ENCODE measurements at regions not wholly inside any gene's neighbourhood (a gene's known extent, or its start where the extent isn't known, plus 50 kb on each side); places are given as distances from the start of the nearest gene placed in this dataset.

- Histone ChIP-seq H3K4me3 (ENCODE audit: low read length) (no peak overlapping the region), H3K36me3 (ENCODE audit: control insufficient read depth, insufficient read depth, low read length) (no peaks in the 10 kb centered on the region), H3K27ac (ENCODE audit: low read length) (no peak overlapping the region), H3K4me1 (ENCODE audit: control insufficient read depth, insufficient read depth, low read length) (no peaks in the 10 kb centered on the region), H3K9me3 (ENCODE audit: control insufficient read depth, insufficient read depth, low read length) (no peaks in the 10 kb centered on the region), H3K27me3 (ENCODE audit: control insufficient read depth, insufficient read depth, low read length) (no peaks in the 10 kb centered on the region)
- no CpG with 5 or more reads among the region's 4 CpGs for WGBS (ENCODE audit: insufficient coverage, insufficient read length)
- DNase-seq (ENCODE audit: low read depth, low spot score), result no peak
Measured at GRCh38 chr13:84491952-84492351, 609.7 kb upstream of the SLITRK1 start.

DNA sequence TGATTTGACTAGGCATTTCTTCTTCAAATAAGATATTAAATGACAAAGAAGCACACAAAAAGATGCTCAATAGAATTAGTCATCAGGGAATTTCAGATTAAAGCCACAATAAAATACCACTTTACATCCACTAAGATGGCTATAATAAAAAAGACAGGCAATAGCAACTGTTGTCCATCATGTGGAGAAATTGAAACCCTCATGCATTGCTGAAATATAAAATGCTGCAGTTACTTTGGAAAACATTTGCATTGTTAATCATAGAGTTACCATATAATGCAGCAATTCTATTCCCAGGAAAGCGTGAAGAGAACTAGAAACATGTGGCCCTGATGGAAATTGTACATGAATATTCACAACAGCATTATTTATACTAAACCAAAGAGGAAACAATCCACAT is 605.5 kb upstream of the SLITRK1 start:
- no peak for DNase-seq (ENCODE audit: low read depth, low spot score)
- Histone ChIP-seq H3K4me3 (ENCODE audit: low read length) (no peak overlapping the region), H3K36me3 (ENCODE audit: control insufficient read depth, insufficient read depth, low read length) (no peaks in the 10 kb centered on the region), H3K4me1 (ENCODE audit: control insufficient read depth, insufficient read depth, low read length) (no peaks in the 10 kb centered on the region), H3K27ac (ENCODE audit: low read length) (no peak overlapping the region), H3K27me3 (ENCODE audit: control insufficient read depth, insufficient read depth, low read length) (no peaks in the 10 kb centered on the region), H3K9me3 (ENCODE audit: control insufficient read depth, insufficient read depth, low read length) (no peaks in the 10 kb centered on the region)
- no CpG with 5 or more reads among the region's 1 CpG for WGBS (ENCODE audit: insufficient coverage, insufficient read length)

GRCh38 chr13:84481958-84482357 is 599.7 kb upstream of the SLITRK1 start:
- no peak for DNase-seq (ENCODE audit: low read depth, low spot score)
- WGBS (ENCODE audit: insufficient coverage, insufficient read length), result no CpG with 5 or more reads among the region's 1 CpG
- H3K36me3 ChIP-seq (ENCODE audit: control insufficient read depth, insufficient read depth, low read length), result no peaks in the 10 kb centered on the region
- H3K9me3 ChIP-seq (ENCODE audit: control insufficient read depth, insufficient read depth, low read length), result no peaks in the 10 kb centered on the region
- no peak overlapping the region for H3K4me3 ChIP-seq (ENCODE audit: low read length)
- H3K4me1 ChIP-seq (ENCODE audit: control insufficient read depth, insufficient read depth, low read length), result no peaks in the 10 kb centered on the region
- H3K27ac ChIP-seq (ENCODE audit: low read length), result no peak overlapping the region
- H3K27me3 ChIP-seq (ENCODE audit: control insufficient read depth, insufficient read depth, low read length), result no peaks in the 10 kb centered on the region

DNA sequence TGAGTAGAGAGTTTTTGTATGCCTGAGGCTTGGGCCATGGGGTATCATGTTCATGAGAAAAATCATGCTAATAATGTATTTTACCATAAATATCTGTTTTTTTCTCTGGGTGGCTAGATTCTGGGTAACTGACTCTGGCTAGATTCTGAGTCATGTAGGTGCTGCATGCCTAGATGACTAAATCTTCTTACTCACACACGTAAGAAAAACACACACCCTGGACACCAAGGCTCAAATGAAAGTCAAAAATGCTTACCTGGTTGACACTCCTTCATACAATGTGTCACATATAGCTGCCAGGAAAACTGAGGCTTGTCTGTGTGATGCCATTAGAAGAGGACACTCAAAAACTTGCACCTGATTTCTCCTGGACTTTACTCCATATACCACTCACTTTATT is 597.4 kb upstream of the SLITRK1 start:
- DNase-seq (ENCODE audit: low read depth, low spot score), result no peak
- Histone ChIP-seq H3K27me3 (ENCODE audit: control insufficient read depth, insufficient read depth, low read length) (no peaks in the 10 kb centered on the region), H3K27ac (ENCODE audit: low read length) (no peak overlapping the region), H3K4me1 (ENCODE audit: control insufficient read depth, insufficient read depth, low read length) (no peaks in the 10 kb centered on the region), H3K9me3 (ENCODE audit: control insufficient read depth, insufficient read depth, low read length) (no peaks in the 10 kb centered on the region), H3K4me3 (ENCODE audit: low read length) (no peak overlapping the region), H3K36me3 (ENCODE audit: control insufficient read depth, insufficient read depth, low read length) (no peaks in the 10 kb centered on the region)
- WGBS (ENCODE audit: insufficient coverage, insufficient read length), result no CpG with 5 or more reads among the region's 1 CpG

DNA sequence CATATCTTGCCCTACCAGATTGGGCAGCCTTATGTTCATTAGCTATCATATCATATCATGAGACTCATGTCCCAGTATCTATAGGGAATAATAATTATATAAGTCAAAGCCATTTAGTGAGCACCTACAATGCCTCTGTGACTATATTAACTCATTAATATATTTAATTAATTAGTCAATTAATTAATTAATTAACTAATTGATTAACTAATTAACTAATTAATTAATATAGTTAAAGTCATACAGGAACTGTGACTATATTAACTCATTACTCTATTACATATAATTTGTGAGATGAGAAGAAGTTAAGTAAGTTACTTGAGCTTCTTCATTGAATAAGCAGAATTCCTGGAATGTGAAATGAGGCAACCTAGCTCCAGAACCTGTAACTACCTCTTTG is 588.3 kb upstream of the SLITRK1 start:
- no peak for DNase-seq (ENCODE audit: low read depth, low spot score)
- no peak overlapping the region for H3K27ac ChIP-seq (ENCODE audit: low read length)
- no peak overlapping the region for H3K4me3 ChIP-seq (ENCODE audit: low read length)
- no peaks in the 10 kb centered on the region for H3K27me3 ChIP-seq (ENCODE audit: control insufficient read depth, insufficient read depth, low read length)
- no peaks in the 10 kb centered on the region for H3K9me3 ChIP-seq (ENCODE audit: control insufficient read depth, insufficient read depth, low read length)
- no peaks in the 10 kb centered on the region for H3K36me3 ChIP-seq (ENCODE audit: control insufficient read depth, insufficient read depth, low read length)
- no peaks in the 10 kb centered on the region for H3K4me1 ChIP-seq (ENCODE audit: control insufficient read depth, insufficient read depth, low read length)

- Histone ChIP-seq H3K36me3 (ENCODE audit: control insufficient read depth, insufficient read depth, low read length) (no peaks in the 10 kb centered on the region), H3K27me3 (ENCODE audit: control insufficient read depth, insufficient read depth, low read length) (no peaks in the 10 kb centered on the region), H3K4me1 (ENCODE audit: control insufficient read depth, insufficient read depth, low read length) (no peaks in the 10 kb centered on the region), H3K27ac (ENCODE audit: low read length) (no peak overlapping the region), H3K9me3 (ENCODE audit: control insufficient read depth, insufficient read depth, low read length) (no peaks in the 10 kb centered on the region), H3K4me3 (ENCODE audit: low read length) (no peak overlapping the region)
- DNase-seq (ENCODE audit: low read depth, low spot score), result no peak
Measured at GRCh38 chr13:84466461-84466860, 584.2 kb upstream of the SLITRK1 start.

DNA sequence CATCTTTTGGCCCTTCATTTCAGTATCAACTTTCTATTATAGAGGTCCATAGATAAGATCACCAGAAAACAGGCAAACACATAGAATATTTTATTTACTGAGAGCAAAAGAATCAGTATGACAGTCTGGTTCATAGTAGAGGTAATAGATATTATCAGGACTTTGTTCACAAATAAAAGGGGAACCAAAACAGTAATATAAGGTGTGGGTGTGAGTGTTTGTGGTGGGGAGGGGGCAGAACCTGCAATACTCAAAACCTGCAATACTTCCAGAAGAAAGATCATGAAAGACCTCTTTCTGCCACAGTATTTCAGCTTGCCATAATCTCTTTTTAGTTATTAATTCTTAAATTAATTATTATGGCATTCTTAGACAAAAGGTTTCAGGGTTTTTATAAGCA is 578.7 kb upstream of the SLITRK1 start:
- Histone ChIP-seq H3K27me3 (ENCODE audit: control insufficient read depth, insufficient read depth, low read length) (no peaks in the 10 kb centered on the region), H3K4me3 (ENCODE audit: low read length) (no peak overlapping the region), H3K9me3 (ENCODE audit: control insufficient read depth, insufficient read depth, low read length) (no peaks in the 10 kb centered on the region), H3K27ac (ENCODE audit: low read length) (no peak overlapping the region), H3K36me3 (ENCODE audit: control insufficient read depth, insufficient read depth, low read length) (no peaks in the 10 kb centered on the region), H3K4me1 (ENCODE audit: control insufficient read depth, insufficient read depth, low read length) (no peaks in the 10 kb centered on the region)
- no peak for DNase-seq (ENCODE audit: low read depth, low spot score)

DNA sequence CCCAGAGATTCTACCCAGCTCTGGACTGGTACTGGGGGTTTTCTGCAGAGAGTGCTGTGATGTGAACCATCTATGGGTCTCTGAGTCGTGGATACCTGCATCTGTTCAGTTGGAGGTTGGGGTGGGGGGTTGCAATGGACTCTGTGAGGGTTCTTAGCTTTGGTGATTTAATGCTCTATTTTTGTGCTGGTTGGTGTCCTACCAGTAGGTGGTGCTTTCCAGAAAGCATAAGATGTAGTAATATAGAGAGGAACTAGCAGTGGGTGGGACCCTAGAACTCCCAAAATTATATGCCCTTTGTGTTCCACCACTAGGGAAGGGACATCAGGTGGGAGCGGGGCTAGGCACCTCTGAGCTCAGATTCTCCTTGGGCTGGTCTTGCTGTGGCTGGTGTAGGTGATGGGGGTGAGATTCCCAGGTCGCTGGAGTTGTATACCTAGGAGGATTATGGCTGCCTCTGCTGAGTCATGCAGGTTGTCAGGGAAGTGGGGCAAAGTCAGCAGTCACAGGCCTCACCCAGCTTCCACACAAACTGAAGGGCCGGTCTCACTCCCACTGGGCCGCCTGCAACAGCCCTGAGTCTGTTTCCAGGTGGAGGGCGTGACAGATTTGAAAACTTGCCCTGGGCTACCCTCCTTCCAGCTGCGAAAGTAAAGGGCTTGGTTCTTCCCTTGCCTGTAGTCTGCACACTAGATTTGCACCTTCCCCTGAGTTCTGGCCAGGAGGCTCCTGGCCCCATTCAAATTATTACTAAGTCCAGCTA is 573.0 kb upstream of the SLITRK1 start:
- no CpG with 5 or more reads among the region's 7 CpGs for WGBS (ENCODE audit: insufficient coverage, insufficient read length)

DNA sequence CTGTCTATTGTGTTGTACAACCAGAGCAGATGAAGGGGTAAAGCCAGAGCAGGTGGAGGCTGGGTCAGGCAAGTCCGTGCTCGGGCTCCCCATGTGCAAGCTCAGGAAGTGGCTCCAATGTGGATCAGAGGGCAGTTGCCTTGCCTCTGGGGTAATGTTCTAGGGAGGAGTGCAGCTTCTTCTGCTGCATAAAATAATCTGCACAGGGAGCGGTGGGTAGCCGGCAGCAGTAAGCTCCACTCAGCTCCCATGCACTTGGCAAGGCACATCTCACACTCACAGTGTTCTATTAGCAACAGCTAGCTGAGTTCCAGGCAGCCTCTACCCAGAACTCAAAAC is 565.3 kb upstream of the SLITRK1 start:
- no peaks in the 10 kb centered on the region for H3K9me3 ChIP-seq (ENCODE audit: control insufficient read depth, insufficient read depth, low read length)
- H3K27ac ChIP-seq (ENCODE audit: low read length), result no peak overlapping the region
- no peak overlapping the region for H3K4me3 ChIP-seq (ENCODE audit: low read length)
- no peaks in the 10 kb centered on the region; the same call in 1 of the 2 replicates for H3K27me3 ChIP-seq (ENCODE audit: control insufficient read depth, insufficient read depth, low read length)
- no CpG with 5 or more reads among the region's 4 CpGs for WGBS (ENCODE audit: insufficient coverage, insufficient read length)
- H3K4me1 ChIP-seq (ENCODE audit: control insufficient read depth, insufficient read depth, low read length), result no peaks in the 10 kb centered on the region
- DNase-seq (ENCODE audit: low read depth, low spot score), result no peak
- H3K36me3 ChIP-seq (ENCODE audit: control insufficient read depth, insufficient read depth, low read length), result no peaks in the 10 kb centered on the region

More for the DNA sequence above, 573.0 kb upstream of the SLITRK1 start:
- Histone ChIP-seq H3K4me3 (ENCODE audit: low read length) (no peak overlapping the region), H3K9me3 (ENCODE audit: control insufficient read depth, insufficient read depth, low read length) (no peaks in the 10 kb centered on the region), H3K4me1 (ENCODE audit: control insufficient read depth, insufficient read depth, low read length) (no peaks in the 10 kb centered on the region), H3K27ac (ENCODE audit: low read length) (no peak overlapping the region), H3K27me3 (ENCODE audit: control insufficient read depth, insufficient read depth, low read length) (no peaks in the 10 kb centered on the region), H3K36me3 (ENCODE audit: control insufficient read depth, insufficient read depth, low read length) (no peaks in the 10 kb centered on the region)
- DNase-seq (ENCODE audit: low read depth, low spot score), result no peak

DNA sequence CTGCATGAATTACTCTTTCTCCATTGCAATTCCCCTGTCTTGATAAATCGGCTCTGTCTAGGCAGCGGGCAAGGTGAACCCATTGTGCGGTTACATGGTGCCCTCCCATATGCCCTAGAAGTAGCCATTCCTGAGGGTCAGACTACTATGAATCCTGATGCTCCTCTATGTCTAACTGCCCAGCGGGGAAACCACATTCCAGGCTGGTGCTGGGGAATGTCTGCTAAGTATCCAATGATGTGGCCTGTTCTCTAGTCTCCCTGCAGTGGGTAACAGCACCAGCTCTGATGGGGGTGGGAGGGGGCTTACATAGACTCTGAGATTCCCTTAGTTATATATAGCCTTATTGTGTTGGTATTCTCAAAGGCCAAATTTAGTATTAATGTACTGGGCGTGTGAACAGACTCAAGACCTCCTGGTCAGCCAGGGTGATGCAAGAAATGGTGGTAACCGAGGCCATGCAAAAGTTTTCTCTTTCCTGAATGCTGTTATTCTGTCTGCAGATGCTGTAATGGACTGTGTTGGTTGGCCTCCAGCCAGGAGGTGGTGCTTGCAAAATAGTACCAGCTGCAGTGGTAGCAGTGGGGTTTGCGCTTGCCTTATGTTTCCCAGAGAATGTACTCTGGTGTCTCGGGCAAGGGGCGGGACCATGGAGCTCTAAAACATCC is 564.8 kb upstream of the SLITRK1 start:
- no CpG with 5 or more reads among the region's 9 CpGs for WGBS (ENCODE audit: insufficient coverage, insufficient read length)
- H3K9me3 ChIP-seq (ENCODE audit: control insufficient read depth, insufficient read depth, low read length), result no peaks in the 10 kb centered on the region
- H3K36me3 ChIP-seq (ENCODE audit: control insufficient read depth, insufficient read depth, low read length), result no peaks in the 10 kb centered on the region
- H3K4me1 ChIP-seq (ENCODE audit: control insufficient read depth, insufficient read depth, low read length), result no peaks in the 10 kb centered on the region
- H3K27ac ChIP-seq (ENCODE audit: low read length), result no peak overlapping the region
- no peak overlapping the region for H3K4me3 ChIP-seq (ENCODE audit: low read length)
- DNase-seq (ENCODE audit: low read depth, low spot score), result no peak
- H3K27me3 ChIP-seq (ENCODE audit: control insufficient read depth, insufficient read depth, low read length), result no peaks in the 10 kb centered on the region; the same call in 1 of the 2 replicates

DNA sequence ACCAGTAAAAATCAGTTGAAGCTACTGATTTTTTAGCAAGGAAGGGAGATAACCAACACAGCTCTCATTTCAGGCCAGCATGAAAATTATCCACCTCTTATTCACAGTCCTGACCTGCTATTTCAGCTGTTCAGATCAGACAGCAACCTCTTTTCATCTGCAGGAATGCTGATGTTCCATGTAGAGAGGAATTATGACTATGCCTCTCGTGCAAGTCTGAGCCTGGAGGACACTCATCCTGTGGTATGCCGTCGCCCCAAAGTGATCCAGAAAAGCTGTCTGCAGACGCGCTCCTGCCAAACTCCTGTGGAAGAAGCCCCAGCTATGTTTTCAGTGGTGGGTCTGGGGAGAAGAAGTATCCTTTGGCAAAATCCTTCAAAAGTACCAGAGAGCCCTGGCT is 563.5 kb upstream of the SLITRK1 start:
- no peaks in the 10 kb centered on the region for H3K4me1 ChIP-seq (ENCODE audit: control insufficient read depth, insufficient read depth, low read length)
- no CpG with 5 or more reads among the region's 5 CpGs for WGBS (ENCODE audit: insufficient coverage, insufficient read length)
- no peak for DNase-seq (ENCODE audit: low read depth, low spot score)
- H3K27me3 ChIP-seq (ENCODE audit: control insufficient read depth, insufficient read depth, low read length), result no peaks in the 10 kb centered on the region; the same call in 1 of the 2 replicates
- no peaks in the 10 kb centered on the region for H3K9me3 ChIP-seq (ENCODE audit: control insufficient read depth, insufficient read depth, low read length)
- H3K27ac ChIP-seq (ENCODE audit: low read length), result no peak overlapping the region
- no peak overlapping the region for H3K4me3 ChIP-seq (ENCODE audit: low read length)
- no peaks in the 10 kb centered on the region for H3K36me3 ChIP-seq (ENCODE audit: control insufficient read depth, insufficient read depth, low read length)

All from iPS DF 6.9 (cell line).